Pons (tissue), 1 donor: ENCODE measurements at regions not wholly inside any gene's neighbourhood (a gene's known extent, or its start where the extent isn't known, plus 50 kb on each side); places are given as distances from the start of the nearest gene placed in this dataset.
"Not testable (repeated sequence)": the region's sequence is repeated elsewhere in the genome, so short reads cannot be mapped to it uniquely, and the experiment has no call there.

Experiments used
- DNase-seq: peaks from one replicate; pipeline ENCODE4 v3.0.0-alpha.2; 2016; ENCODE audit warnings: low spot score

GRCh38 chr7:76971201-76971600, 61.0 kb downstream of the SPDYE17 start:
- not testable (repeated sequence) for DNase-seq

- not testable (repeated sequence) for DNase-seq
Observed at GRCh38 chr7:76969892-76970291, 62.3 kb downstream of the SPDYE17 start.

- DNase-seq, result not testable (repeated sequence)
Observed at GRCh38 chr7:76965731-76966548, 66.2 kb downstream of the SPDYE17 start.

DNA sequence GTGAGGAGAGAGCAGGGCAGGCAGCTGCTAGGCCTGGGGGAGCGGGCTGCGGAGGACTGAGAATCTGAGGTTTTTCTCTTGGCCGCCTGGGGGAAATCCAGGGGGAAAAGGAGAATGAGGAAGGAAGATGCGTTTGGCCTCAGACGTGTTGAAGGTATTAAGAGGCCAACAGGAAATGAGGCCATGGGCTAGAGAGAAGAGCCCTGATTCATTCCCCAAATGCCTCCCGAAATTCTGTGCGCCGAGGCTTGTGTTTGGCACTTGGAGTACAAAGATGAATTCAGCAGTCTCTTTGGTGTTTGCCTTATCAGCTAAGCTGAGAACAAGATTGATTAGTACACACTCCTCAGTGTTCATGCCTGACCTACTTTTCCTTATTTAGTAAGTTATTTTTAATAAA, 68.1 kb downstream of the SPDYE17 start:
- not testable (repeated sequence) for DNase-seq

DNA sequence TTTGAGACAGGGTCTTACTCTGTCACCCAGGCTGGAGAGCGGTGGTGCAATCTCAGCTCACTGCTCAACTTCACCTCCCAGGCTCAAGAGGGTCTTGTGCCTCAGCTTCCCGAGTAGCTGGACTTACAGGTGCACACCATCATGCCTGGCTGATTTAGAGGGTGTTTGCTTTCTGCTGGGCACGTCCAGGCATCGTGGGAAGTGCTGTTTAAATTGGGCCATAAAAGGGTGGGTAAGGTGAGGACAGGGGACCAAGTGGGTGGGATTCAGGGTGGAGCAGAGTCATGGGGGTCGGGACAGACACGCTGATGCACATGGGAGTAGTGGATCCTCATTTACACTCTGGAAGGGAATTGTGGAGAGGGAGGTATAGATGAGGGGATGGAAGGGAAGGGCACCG, 69.1 kb downstream of the SPDYE17 start:
- not testable (repeated sequence) for DNase-seq

DNA sequence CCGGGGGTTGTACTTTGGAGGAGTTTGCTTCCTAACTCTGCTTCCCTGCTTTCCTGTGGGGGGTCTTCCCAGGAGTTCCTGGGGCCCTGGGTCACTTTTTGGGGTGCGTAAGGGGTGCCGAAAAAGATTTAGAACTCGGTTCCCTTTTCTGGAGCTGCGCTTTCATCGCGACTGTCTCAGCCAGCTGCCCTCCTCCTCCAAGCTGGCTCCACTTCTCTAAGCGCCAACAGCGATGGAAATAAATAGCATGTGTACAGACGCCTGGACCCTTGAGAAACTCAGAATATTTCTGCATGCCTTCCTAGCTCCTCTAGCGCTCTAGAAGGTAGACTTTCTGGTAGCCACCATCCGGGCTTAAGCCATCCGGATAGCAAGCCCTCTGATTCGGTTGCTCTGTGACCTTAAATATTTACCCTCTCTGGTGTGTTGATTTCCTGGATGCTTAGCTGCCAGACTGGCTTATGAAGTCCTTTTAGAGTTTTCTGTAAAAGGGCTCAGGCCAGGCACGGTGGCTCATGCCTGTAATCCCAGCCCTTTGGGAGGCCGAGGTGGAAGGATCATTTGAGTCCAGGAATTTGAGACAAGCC, 71.7 kb downstream of the SPDYE17 start:
- not testable (repeated sequence) for DNase-seq

- not testable (repeated sequence) for DNase-seq
Observed at GRCh38 chr7:76959573-76960399, 72.4 kb downstream of the SPDYE17 start.

GRCh38 chr7:76956531-76956930, 75.6 kb downstream of the SPDYE17 start:
- not testable (repeated sequence) for DNase-seq

DNA sequence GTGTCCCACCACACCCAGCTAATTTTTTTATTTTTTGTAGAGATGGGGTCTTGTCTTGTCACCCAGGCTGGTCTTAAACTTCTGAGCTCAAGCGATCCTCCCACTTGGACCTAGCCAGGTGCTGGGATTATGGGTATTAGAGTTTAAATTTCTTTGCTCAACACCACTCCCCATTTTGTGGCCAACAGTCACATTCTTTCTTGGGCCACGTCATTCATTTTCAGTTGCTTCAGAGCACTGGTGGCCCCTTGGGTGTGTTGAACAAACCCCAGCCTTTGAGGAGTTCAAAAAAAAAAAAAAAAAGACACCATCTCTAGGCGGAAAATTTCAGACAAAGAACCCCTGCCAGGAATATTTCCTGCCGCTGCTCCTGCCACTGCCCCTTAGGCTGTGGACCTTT, 77.0 kb downstream of the SPDYE17 start:
- DNase-seq, result not testable (repeated sequence)

GRCh38 chr7:76944603-76945002, 87.6 kb downstream of the SPDYE17 start:
- DNase-seq, result not testable (repeated sequence)

DNA sequence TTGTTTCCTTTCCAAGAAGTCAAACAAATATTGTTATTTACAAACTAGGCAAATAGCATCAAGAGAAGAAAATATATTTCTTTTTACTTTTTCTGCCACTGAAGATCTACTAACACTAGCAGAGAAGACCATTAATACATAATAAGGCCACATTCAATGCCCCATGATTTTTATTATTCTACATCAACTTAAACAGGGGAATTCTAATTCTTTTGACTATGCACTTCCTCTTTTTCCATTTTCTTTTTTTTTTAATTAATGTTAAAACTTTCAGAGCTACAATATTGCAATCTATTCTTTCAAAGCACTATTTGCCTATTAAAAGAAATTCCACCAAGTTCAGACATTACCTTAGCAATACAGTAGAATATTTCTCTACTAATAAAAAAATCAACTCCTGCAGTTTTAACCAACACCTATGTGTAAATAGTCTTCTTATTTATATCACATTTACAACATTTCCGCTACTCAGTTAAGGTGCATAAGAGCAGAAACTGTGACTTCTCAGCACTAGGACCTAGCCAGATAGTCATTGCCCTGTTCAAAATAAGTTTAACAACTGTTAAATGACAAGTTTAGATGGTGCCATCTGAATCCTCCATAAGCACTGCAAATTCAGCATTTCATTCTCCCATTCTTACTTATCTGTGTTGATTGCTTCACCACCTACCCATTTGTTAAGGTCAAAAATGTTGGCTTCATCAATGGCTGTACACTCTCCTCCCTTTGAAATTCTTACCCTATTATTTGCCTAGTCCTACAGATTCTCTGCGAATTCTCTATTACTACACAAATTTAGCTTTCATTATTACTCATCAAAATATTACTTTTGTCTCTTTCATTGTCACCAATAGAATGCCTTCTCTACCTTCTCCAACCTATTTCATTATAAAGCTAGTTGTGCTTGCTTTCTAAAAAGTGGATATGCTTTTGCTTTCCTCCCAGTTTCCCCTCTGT, 90.1 kb downstream of the SPDYE17 start:
- not testable (repeated sequence) for DNase-seq

GRCh38 chr7:76937781-76938180, 94.4 kb downstream of the SPDYE17 start:
- DNase-seq, result not testable (repeated sequence)

GRCh38 chr7:76937330-76937729, 94.8 kb downstream of the SPDYE17 start:
- DNase-seq, result not testable (repeated sequence)

GRCh38 chr7:76936346-76936745, 95.8 kb downstream of the SPDYE17 start:
- not testable (repeated sequence) for DNase-seq

GRCh38 chr7:76934711-76935110, 97.5 kb downstream of the SPDYE17 start:
- DNase-seq, result not testable (repeated sequence)

DNA sequence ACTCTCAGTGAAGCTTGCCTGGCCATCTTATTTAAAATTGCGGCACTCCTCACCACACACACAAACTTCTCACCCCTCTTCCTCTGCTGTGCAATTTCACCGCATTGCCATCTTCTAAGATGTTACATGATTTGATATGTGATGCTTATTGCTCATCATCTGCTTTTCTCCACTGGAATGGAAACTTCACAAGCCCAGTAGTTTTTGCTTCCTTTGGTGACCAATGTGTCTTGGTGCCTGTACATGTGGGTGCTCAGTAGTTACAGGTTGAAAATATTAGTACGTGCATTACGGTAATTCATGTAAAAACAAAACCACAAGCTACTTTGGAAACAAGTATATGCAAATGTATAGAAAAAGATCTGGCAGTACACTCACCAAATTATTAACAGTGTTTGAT, 99.2 kb downstream of the SPDYE17 start:
- DNase-seq, result not testable (repeated sequence)

GRCh38 chr7:76931441-76931840, 100.7 kb downstream of the SPDYE17 start:
- not testable (repeated sequence) for DNase-seq

GRCh38 chr7:76930416-76930815, 101.7 kb downstream of the SPDYE17 start:
- not testable (repeated sequence) for DNase-seq

GRCh38 chr7:76928751-76929150, 103.4 kb downstream of the SPDYE17 start:
- DNase-seq, result not testable (repeated sequence)

DNA sequence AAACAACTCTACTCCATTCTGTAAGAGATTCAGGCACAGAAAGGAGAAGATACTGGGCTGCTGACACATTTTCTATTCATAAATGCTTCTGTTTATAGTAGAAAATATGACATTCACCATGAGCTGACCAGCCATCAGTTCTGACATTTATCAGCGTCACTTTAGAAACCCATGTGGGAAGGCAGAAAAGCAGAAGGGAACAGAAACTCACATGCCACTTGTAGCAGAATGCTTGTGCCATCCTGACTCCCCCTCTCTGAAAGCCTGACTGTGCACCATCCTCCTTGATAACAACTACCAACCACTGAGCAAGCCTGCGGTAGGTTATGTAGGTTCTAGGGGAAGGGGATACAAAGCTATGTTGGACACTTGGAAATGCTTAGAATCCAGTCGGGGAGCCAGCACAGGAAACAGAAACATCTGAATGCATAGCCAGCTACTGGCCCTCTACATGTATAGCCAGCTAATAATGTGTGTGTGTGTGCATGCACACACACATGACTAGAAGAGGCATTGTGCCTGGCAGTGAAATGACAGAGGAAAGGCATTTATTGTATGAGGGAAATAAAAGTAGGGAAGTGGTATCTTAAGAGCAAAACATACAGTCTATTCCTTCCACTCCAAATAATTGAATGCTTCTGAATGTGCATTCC, 104.3 kb downstream of the SPDYE17 start:
- not testable (repeated sequence) for DNase-seq

DNA sequence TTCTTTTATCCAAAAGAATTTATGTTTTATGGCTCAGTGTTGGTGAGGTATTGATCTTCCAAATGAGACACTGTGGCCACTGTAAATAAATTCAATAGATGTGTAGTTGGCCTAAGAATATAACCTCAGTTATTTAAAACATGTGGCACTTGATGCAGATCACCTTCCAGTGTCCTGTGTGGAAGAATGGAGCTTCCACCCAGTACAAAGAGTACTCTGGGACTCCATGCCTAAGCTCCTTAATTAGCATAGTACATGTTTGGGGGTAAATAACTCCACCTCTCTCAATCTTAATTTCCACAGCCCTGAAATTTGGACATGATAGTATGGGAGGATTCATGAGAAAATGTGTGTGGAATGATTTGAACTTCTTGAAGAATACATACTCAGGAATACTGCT, 105.7 kb downstream of the SPDYE17 start:
- not testable (repeated sequence) for DNase-seq
